Kidney (tissue), 13 donors: ENCODE measurements at regions not wholly inside any gene's neighbourhood (a gene's known extent, or its start where the extent isn't known, plus 50 kb on each side); places are given as distances from the start of the nearest gene placed in this dataset.

Experiments used
- DNase-seq, 5 donors: peaks; one replicate each; pipeline ENCODE4 v3.0.0-alpha.2; 2013 to 2020
- FAIRE-seq: peaks from 2 replicates; lab custom pipeline; 2012; peaks lifted over from hg19 to GRCh38; lab: Jason Lieb, UNC
- H3K27ac ChIP-seq, 2 donors: one replicate each; pipeline ENCODE4 v1.7.0; 2013; ENCODE audit warnings: low read depth in 2 of 2, low read length in 2 of 2, inconsistent platforms in 1 of 2
- H3K27me3 ChIP-seq: one replicate; pipeline ENCODE4 v1.7.1; 2013; ENCODE audit warnings: low read length, inconsistent platforms; ENCODE audit not compliant: control insufficient read depth, insufficient read depth
- H3K36me3 ChIP-seq, 3 donors: one replicate each; pipeline versions ENCODE4 v1.7.0 to v1.7.1; 2013; ENCODE audit warnings: low read length in 3 of 3, control low read depth in 1 of 3, inconsistent platforms in 1 of 3; ENCODE audit not compliant: insufficient read depth in 3 of 3, control insufficient read depth in 2 of 3
- H3K4me1 ChIP-seq, 3 donors: one replicate each; pipeline versions ENCODE4 v1.7.0 to v1.7.1; 2013; ENCODE audit warnings: low read length in 3 of 3, inconsistent platforms in 1 of 3, low read depth in 1 of 3; ENCODE audit not compliant: control insufficient read depth in 2 of 3, insufficient read depth in 2 of 3
- H3K4me3 ChIP-seq, 3 donors: one replicate each; pipeline versions ENCODE4 v1.7.0 to v1.8.1; 2013; ENCODE audit warnings: low read length in 3 of 3, control low read depth in 1 of 3, inconsistent platforms in 1 of 3
- H3K9ac ChIP-seq, 3 donors: one replicate each; pipeline versions ENCODE4 v1.7.0 to v1.7.1; 2013; ENCODE audit warnings: low read length in 3 of 3, control low read depth in 1 of 3, inconsistent platforms in 1 of 3
- H3K9me3 ChIP-seq, 3 donors: one replicate each; pipeline versions ENCODE4 v1.7.0 to v1.7.1; 2013; ENCODE audit warnings: low read length in 3 of 3, control low read depth in 1 of 3, inconsistent platforms in 1 of 3; ENCODE audit not compliant: control insufficient read depth in 2 of 3, insufficient read depth in 1 of 3
- CTCF ChIP-seq: IDR thresholded peaks from 3 replicates; pipeline ENCODE4 v1.5.1; 2012; ENCODE audit warnings: mild to moderate bottlenecking, moderate library complexity, borderline replicate concordance; ENCODE audit not compliant: insufficient read depth; ENCODE audit errors: extremely low read depth
- intact Hi-C: fragments of 100-400 bp; cut with DNase I; formaldehyde crosslinking; loops from one replicate; pipeline ENCODE4 v1.11.1; 2022
- donor health status: control.
- donor health status: control.
- donor health status: control.
- donor health status: control.
- donor health status: control.
- donor health status: DM: yes; HTN: yes; CAD: no.
- donor health status: Normal renal cell carcinoma (clear cell type).

- Histone ChIP-seq H3K4me3 (no peak overlapping the region), H3K27me3 (no peaks in the 10 kb centered on the region), H3K27ac (no peak overlapping the region), H3K9me3 (peaks cover 0 to 2% (median 0%) of the 10 kb centered on the region in 3 donors), H3K9ac (no peak overlapping the region), H3K4me1 (no peaks in the 10 kb centered on the region), H3K36me3 (no peaks in the 10 kb centered on the region)
- DNase-seq = no peak
- intact Hi-C loops = no loop called here
- no peak for FAIRE-seq
- TF ChIP-seq CTCF = no peak
Measured at GRCh38 chr2:129071531-129071930, 752.9 kb upstream of the HS6ST1 start.

- no peak for TF ChIP-seq CTCF
- Histone ChIP-seq H3K9ac (no peak overlapping the region), H3K9me3 (no peaks in the 10 kb centered on the region), H3K4me3 (no peak overlapping the region), H3K4me1 (no peaks in the 10 kb centered on the region), H3K27ac (no peak overlapping the region), H3K27me3 (no peaks in the 10 kb centered on the region), H3K36me3 (no peaks in the 10 kb centered on the region)
- FAIRE-seq (no peak), DNase-seq (no peak)
- intact Hi-C loops = no loop called here
Measured at GRCh38 chr2:129074298-129074920, 755.7 kb upstream of the HS6ST1 start.

- FAIRE-seq = no peak
- no peaks in the 10 kb centered on the region for H3K36me3 ChIP-seq
- intact Hi-C loops = no loop called here
- no peaks in the 10 kb centered on the region for H3K9me3 ChIP-seq
- no peak for DNase-seq
- H3K27ac ChIP-seq = no peak overlapping the region
- TF ChIP-seq CTCF = no peak
- H3K4me3 ChIP-seq = no peak overlapping the region
- no peaks in the 10 kb centered on the region for H3K4me1 ChIP-seq
- no peak overlapping the region for H3K9ac ChIP-seq
- H3K27me3 ChIP-seq = no peaks in the 10 kb centered on the region
Measured at GRCh38 chr2:129078548-129078947, 759.9 kb upstream of the HS6ST1 start.
